Mesenchymal stem cell (in vitro differentiated cells and primary cell): ENCODE measurements at regions not wholly inside any gene's neighbourhood (a gene's known extent, or its start where the extent isn't known, plus 50 kb on each side); places are given as distances from the start of the nearest gene placed in this dataset.
A peak's percentile ranks its signal among the peaks of the same experiment; 100 is the strongest.

Experiments used
- DNase-seq: peaks from one replicate; pipeline ENCODE4 v3.0.0-alpha.2; 2013
- H2AFZ ChIP-seq: one replicate; pipeline ENCODE4 v1.6.1; 2013; ENCODE audit warnings: low read depth, mild to moderate bottlenecking, control low read depth, inconsistent platforms, low read length, moderate library complexity
- H2AK5ac ChIP-seq: 2 replicates; pipeline ENCODE4 v1.6.1; 2013; ENCODE audit warnings: low read length, moderate library complexity, mild to moderate bottlenecking, inconsistent platforms; ENCODE audit not compliant: severe bottlenecking
- H2BK120ac ChIP-seq: one replicate; pipeline ENCODE4 v1.6.1; 2013; ENCODE audit warnings: low read depth, mild to moderate bottlenecking, inconsistent platforms, low read length, moderate library complexity
- H2BK12ac ChIP-seq, 2 experiments: one replicate each; pipeline ENCODE4 v1.6.1; 2013; ENCODE audit warnings: inconsistent platforms in 2 of 2, low read length in 2 of 2, mild to moderate bottlenecking in 2 of 2, moderate library complexity in 2 of 2, control low read depth in 1 of 2
- H2BK15ac ChIP-seq: one replicate; pipeline ENCODE4 v1.6.1; 2013; ENCODE audit warnings: mild to moderate bottlenecking, low read depth, inconsistent platforms; ENCODE audit not compliant: poor library complexity, severe bottlenecking
- H2BK5ac ChIP-seq: 2 replicates; pipeline ENCODE4 v1.6.1; 2013; ENCODE audit warnings: low read depth, mild to moderate bottlenecking, low read length, control low read depth, inconsistent platforms; ENCODE audit not compliant: poor library complexity, severe bottlenecking
- H3K14ac ChIP-seq, 2 experiments: one replicate each; pipeline ENCODE4 v1.6.1; 2013; ENCODE audit warnings: inconsistent platforms in 2 of 2, low read length in 2 of 2, control low read depth in 1 of 2, mild to moderate bottlenecking in 1 of 2, moderate library complexity in 1 of 2
- H3K18ac ChIP-seq, 2 experiments: one replicate each; pipeline ENCODE4 v1.6.1; 2013; ENCODE audit warnings: inconsistent platforms in 2 of 2, low read length in 2 of 2, control low read depth in 1 of 2, low read depth in 1 of 2, mild to moderate bottlenecking in 1 of 2
- H3K23ac ChIP-seq, 2 experiments: one replicate each; pipeline ENCODE4 v1.6.1; 2013; ENCODE audit warnings: inconsistent platforms in 2 of 2, low read length in 2 of 2, mild to moderate bottlenecking in 2 of 2, moderate library complexity in 2 of 2, control low read depth in 1 of 2
- H3K27ac ChIP-seq: 2 replicates; pipeline ENCODE4 v1.5.1; 2013; ENCODE audit warnings: mild to moderate bottlenecking, moderate library complexity, low read length, control low read depth, inconsistent platforms; ENCODE audit not compliant: poor library complexity, severe bottlenecking
- H3K27me3 ChIP-seq, 2 experiments: 2 replicates each; pipeline versions ENCODE4 v1.6.1 to v1.7.0; 2013; ENCODE audit warnings: low read length in 2 of 2, mild to moderate bottlenecking in 2 of 2, moderate library complexity in 2 of 2, control low read depth in 1 of 2, inconsistent platforms in 1 of 2; ENCODE audit not compliant: control insufficient read depth in 1 of 2, insufficient read depth in 1 of 2
- H3K36me3 ChIP-seq, 2 experiments: 2 replicates each; pipeline versions ENCODE4 v1.6.1 to v1.7.0; 2013; ENCODE audit warnings: low read length in 2 of 2, control low read depth in 1 of 2, inconsistent platforms in 1 of 2, low read depth in 1 of 2, mild to moderate bottlenecking in 1 of 2; ENCODE audit not compliant: insufficient read depth in 2 of 2, control insufficient read depth in 1 of 2
- H3K4ac ChIP-seq, 2 experiments: one replicate each; pipeline ENCODE4 v1.6.1; 2013; ENCODE audit warnings: inconsistent platforms in 2 of 2, low read length in 2 of 2, mild to moderate bottlenecking in 2 of 2, moderate library complexity in 2 of 2, control low read depth in 1 of 2, low read depth in 1 of 2
- H3K4me1 ChIP-seq: 2 replicates; pipeline ENCODE4 v1.6.1; 2013; ENCODE audit warnings: low read depth, low read length, control low read depth; ENCODE audit not compliant: control insufficient read depth, insufficient read depth
- H3K4me2 ChIP-seq: 2 replicates; pipeline ENCODE4 v1.6.1; 2013; ENCODE audit warnings: low read length, mild to moderate bottlenecking, inconsistent platforms; ENCODE audit not compliant: poor library complexity, severe bottlenecking
- H3K4me3 ChIP-seq, 2 experiments: 2 replicates each; pipeline versions ENCODE4 v1.5.1 to v1.7.0; 2013; ENCODE audit warnings: low read length in 2 of 2, mild to moderate bottlenecking in 2 of 2, control low read depth in 1 of 2, low read depth in 1 of 2; ENCODE audit not compliant: insufficient read depth in 1 of 2
- H3K79me1 ChIP-seq: replicated peaks from 2 replicates; pipeline ENCODE4 v1.6.1; 2013; ENCODE audit warnings: mild to moderate bottlenecking, control low read depth, low read length, inconsistent platforms; ENCODE audit not compliant: poor library complexity, severe bottlenecking
- H3K9ac ChIP-seq: 2 replicates; pipeline ENCODE4 v1.7.0; 2013; ENCODE audit warnings: mild to moderate bottlenecking, low read length, moderate library complexity
- H3K9me3 ChIP-seq: 2 replicates; pipeline ENCODE4 v1.7.0; 2013; ENCODE audit warnings: mild to moderate bottlenecking, low read length; ENCODE audit not compliant: control insufficient read depth
- H4K8ac ChIP-seq: one replicate; pipeline ENCODE4 v1.6.1; 2013; ENCODE audit warnings: inconsistent platforms, mild to moderate bottlenecking, low read length, moderate library complexity
- H4K91ac ChIP-seq: one replicate; pipeline ENCODE4 v1.6.1; 2013; ENCODE audit warnings: mild to moderate bottlenecking, low read length, inconsistent platforms
- WGBS: methylation state at CpG from one replicate; pipeline ENCODE4 v1.1.7; 2013; ENCODE audit warnings: mixed read lengths; 5-methylcytosine and 5-hydroxymethylcytosine counted together

DNA sequence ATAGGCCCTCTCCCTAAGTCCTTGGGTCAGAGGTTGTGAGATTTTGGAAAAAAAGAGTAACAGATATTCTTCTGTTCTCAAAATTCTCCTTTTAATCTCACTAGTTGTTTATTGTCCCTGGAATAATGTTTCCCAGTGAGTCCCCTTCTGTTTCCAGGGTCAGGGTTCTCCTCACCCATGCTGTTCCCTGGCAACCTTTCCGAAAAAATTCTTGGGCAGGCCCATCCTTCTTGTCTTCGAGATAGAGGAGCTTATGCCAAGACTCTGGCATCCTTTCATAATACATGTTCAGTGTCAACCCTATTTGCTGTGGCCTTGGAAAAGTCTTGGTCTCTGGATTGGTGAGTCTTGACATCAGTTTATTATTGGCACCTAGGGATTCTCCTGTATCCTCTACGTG, 212.4 kb upstream of the FAR2 start:
- no peaks in the 10 kb centered on the region for H3K9me3 ChIP-seq
- no peak overlapping the region for H3K9ac ChIP-seq
- no peak for DNase-seq
- no peak overlapping the region for H2BK12ac ChIP-seq
- H2BK120ac ChIP-seq, result no peak overlapping the region
- H4K91ac ChIP-seq, result no peak overlapping the region
- no peaks in the 10 kb centered on the region for H3K27me3 ChIP-seq
- whole genome bisulfite sequencing, result no CpG with 5 or more reads among the region's 3 CpGs
- H2BK5ac ChIP-seq, result no peak overlapping the region
- no peaks in the 10 kb centered on the region for H3K36me3 ChIP-seq
- no peak overlapping the region for H2AK5ac ChIP-seq
- no peak overlapping the region for H2BK15ac ChIP-seq
- no peak overlapping the region for H3K23ac ChIP-seq
- H3K14ac ChIP-seq, result no peak overlapping the region
- no peak overlapping the region for H3K4me3 ChIP-seq
- H3K18ac ChIP-seq, result no peak overlapping the region
- H3K27ac ChIP-seq, result no peak overlapping the region
- no peak overlapping the region for H2AFZ ChIP-seq
- no peaks in the 10 kb centered on the region for H3K79me1 ChIP-seq
- no peak overlapping the region for H3K4ac ChIP-seq
- H3K4me1 ChIP-seq, result no peaks in the 10 kb centered on the region
- no peak overlapping the region for H3K4me2 ChIP-seq
- H4K8ac ChIP-seq, result no peak overlapping the region

DNA sequence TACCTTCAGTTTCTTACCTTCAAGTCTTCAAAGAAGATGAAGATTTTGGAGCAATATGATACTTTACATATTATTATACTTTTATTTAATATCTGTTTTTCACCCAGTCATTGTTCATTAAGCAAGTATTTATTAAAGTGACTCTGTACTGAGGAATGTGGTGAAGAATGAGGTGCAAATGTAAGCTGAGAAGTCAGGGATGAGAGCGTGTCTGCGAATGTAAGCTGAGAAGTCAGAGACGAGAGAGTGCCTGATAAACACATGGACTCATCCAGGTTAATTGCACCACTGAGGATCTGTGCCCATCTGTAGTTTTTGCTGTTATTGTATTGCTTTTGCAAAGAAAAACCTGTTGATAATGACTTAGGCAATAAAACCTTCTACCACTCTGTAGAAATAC, 211.9 kb upstream of the FAR2 start:
- H3K79me1 ChIP-seq, result no peaks in the 10 kb centered on the region
- H2AK5ac ChIP-seq, result no peak overlapping the region
- WGBS, result 41% methylated on average over 3 of the region's 3 CpGs
- no peaks in the 10 kb centered on the region for H3K4me1 ChIP-seq
- no peak overlapping the region for H2BK12ac ChIP-seq
- no peaks in the 10 kb centered on the region for H3K9me3 ChIP-seq
- no peak overlapping the region for H3K14ac ChIP-seq
- peak; percentile 19 for DNase-seq
- H2BK120ac ChIP-seq, result no peak overlapping the region
- no peak overlapping the region for H2BK5ac ChIP-seq
- no peaks in the 10 kb centered on the region for H3K36me3 ChIP-seq
- no peak overlapping the region for H3K27ac ChIP-seq
- no peak overlapping the region for H3K4me2 ChIP-seq
- H3K18ac ChIP-seq, result no peak overlapping the region
- no peak overlapping the region for H4K8ac ChIP-seq
- H4K91ac ChIP-seq, result no peak overlapping the region
- H3K27me3 ChIP-seq, result no peaks in the 10 kb centered on the region
- H3K4me3 ChIP-seq, result no peak overlapping the region
- no peak overlapping the region for H2BK15ac ChIP-seq
- no peak overlapping the region for H3K9ac ChIP-seq
- H3K4ac ChIP-seq, result no peak overlapping the region
- H3K23ac ChIP-seq, result no peak overlapping the region
- no peak overlapping the region for H2AFZ ChIP-seq

- Histone ChIP-seq H3K4me3 (no peak overlapping the region), H2AFZ (no peak overlapping the region), H3K9me3 (no peaks in the 10 kb centered on the region), H3K79me1 (no peaks in the 10 kb centered on the region), H2BK15ac (no peak overlapping the region), H2AK5ac (no peak overlapping the region), H3K9ac (no peak overlapping the region), H3K27ac (no peak overlapping the region), H3K14ac (no peak overlapping the region), H2BK120ac (no peak overlapping the region), H3K4me1 (no peaks in the 10 kb centered on the region), H3K4ac (no peak overlapping the region), H3K23ac (no peak overlapping the region), H3K36me3 (no peaks in the 10 kb centered on the region), H2BK5ac (no peak overlapping the region), H3K4me2 (no peak overlapping the region), H3K18ac (no peak overlapping the region), H3K27me3 (no peaks in the 10 kb centered on the region), H4K8ac (no peak overlapping the region), H2BK12ac (no peak overlapping the region), H4K91ac (no peak overlapping the region)
- WGBS, result 82% methylated on average over 1 of the region's 5 CpGs
- no peak for DNase-seq
These were observed 211.0 kb upstream of the FAR2 start for GRCh38 chr12:28938056-28938455.

GRCh38 chr12:28938581-28939235, 210.4 kb upstream of the FAR2 start:
- no peak overlapping the region for H3K4me3 ChIP-seq
- no peak overlapping the region for H3K4ac ChIP-seq
- WGBS, result 95% methylated on average over 11 of the region's 11 CpGs
- H3K4me1 ChIP-seq, result no peaks in the 10 kb centered on the region
- no peaks in the 10 kb centered on the region for H3K79me1 ChIP-seq
- no peak overlapping the region for H2BK12ac ChIP-seq
- no peak overlapping the region for H2AFZ ChIP-seq
- H2AK5ac ChIP-seq, result no peak overlapping the region
- no peak overlapping the region for H4K8ac ChIP-seq
- no peaks in the 10 kb centered on the region for H3K36me3 ChIP-seq
- no peak for DNase-seq
- no peaks in the 10 kb centered on the region for H3K27me3 ChIP-seq
- H3K9ac ChIP-seq, result peak overlapping the region; percentile 34
- H2BK120ac ChIP-seq, result no peak overlapping the region
- H3K9me3 ChIP-seq, result no peaks in the 10 kb centered on the region
- H2BK15ac ChIP-seq, result no peak overlapping the region
- no peak overlapping the region for H3K14ac ChIP-seq
- no peak overlapping the region for H2BK5ac ChIP-seq
- H3K4me2 ChIP-seq, result no peak overlapping the region
- H3K27ac ChIP-seq, result no peak overlapping the region
- H3K18ac ChIP-seq, result no peak overlapping the region
- no peak overlapping the region for H4K91ac ChIP-seq
- H3K23ac ChIP-seq, result no peak overlapping the region
